ENCODE measurements at regions not wholly inside any gene's neighbourhood (a gene's known extent, or its start where the extent isn't known, plus 50 kb on each side); places are given as distances from the start of the nearest gene placed in this dataset.

DNA sequence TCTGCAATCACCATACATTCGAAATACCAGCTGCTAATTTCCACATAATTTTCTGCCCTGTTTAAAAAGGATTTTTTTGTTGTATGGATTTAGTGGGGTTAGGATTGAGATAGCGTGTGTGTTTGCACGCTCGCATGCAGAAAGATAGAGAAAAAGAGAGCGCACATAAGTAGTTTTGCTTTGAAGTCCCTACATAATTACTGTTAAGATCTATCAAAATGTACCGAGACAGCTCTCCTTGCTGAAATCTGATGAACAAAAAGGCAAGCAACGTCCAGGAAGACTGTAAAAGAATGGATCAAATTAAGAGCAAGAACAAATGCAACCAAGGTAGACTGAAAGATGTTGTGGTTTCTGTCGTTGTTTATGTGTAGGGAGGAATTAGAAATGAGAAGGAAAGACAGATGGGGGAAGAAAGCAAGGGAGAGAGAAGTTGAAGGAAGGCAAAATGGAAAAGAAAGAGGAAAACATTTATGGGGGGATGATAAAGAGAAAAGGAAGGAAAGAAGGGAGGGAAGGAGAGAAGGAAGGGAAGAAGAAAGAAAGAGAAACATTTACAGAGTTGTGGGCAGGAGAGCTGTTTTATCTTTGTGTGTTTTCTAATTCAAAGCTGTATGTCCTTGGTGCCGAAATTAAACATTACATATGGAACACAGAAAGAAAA, 522.3 kb downstream of the MED13L start:
- Histone ChIP-seq H2AFZ (ENCODE audit: low read depth, low read length, poor library complexity, severe bottlenecking) (no peak overlapping the region), H3K9ac (ENCODE audit: low read length) (no peak overlapping the region), H3K79me2 (ENCODE audit: insufficient read depth, low read length) (no peaks in the 10 kb centered on the region), H3K4me2 (ENCODE audit: low read length) (no peak overlapping the region), H4K20me1 (ENCODE audit: insufficient read depth) (no peaks in the 10 kb centered on the region), H3K36me3 (ENCODE audit: control insufficient read depth in 1 of 2, insufficient read depth in 2 of 2, low read length in 2 of 2) (no peaks in the 10 kb centered on the region), H3K9me2 (ENCODE audit: insufficient read depth) (no peaks in the 10 kb centered on the region), H3K27me3 (ENCODE audit: insufficient read depth, low read length) (peaks cover 49% of the 10 kb centered on the region), H3K27ac (ENCODE audit: low read depth, low read length) (no peak overlapping the region), H3K9me3 (ENCODE audit: control insufficient read depth in 1 of 2, insufficient read depth in 1 of 2, low read depth in 1 of 2, low read length in 2 of 2) (no peaks in the 10 kb centered on the region), H3K4me1 (ENCODE audit: control insufficient read depth in 1 of 2, insufficient read depth in 2 of 2, low read length in 2 of 2) (no peaks in the 10 kb centered on the region), H3K4me3 (replicated peaks in 1 of 2; ENCODE audit: low read depth in 1 of 2, low read length in 2 of 2) (no peak overlapping the region)
- no peak for TF ChIP-seq RAD21 (IDR thresholded peaks at IDR 0.05; ENCODE audit: low read depth)
- no peak for TF ChIP-seq TCF7L2 (IDR thresholded peaks at IDR 0.05; ENCODE audit: borderline replicate concordance, extremely low read depth, insufficient read depth, insufficient read length)
- TF ChIP-seq POLR2AphosphoS5 (IDR thresholded peaks at IDR 0.05; ENCODE audit: low read depth, low read length) = no peak
- TF ChIP-seq EZH2phosphoT487 (IDR thresholded peaks at IDR 0.05; ENCODE audit: borderline replicate concordance) = no peak
- no peak for TF ChIP-seq ELF1 (IDR thresholded peaks at IDR 0.05; ENCODE audit: borderline replicate concordance, low read depth)
- no peak for TF ChIP-seq YY1 (IDR thresholded peaks at IDR 0.05; ENCODE audit: extremely low read depth, insufficient replicate concordance, low read depth, low read length)
- TF ChIP-seq EZH2 (IDR thresholded peaks at IDR 0.05) = no peak
- TF ChIP-seq SP1 (IDR thresholded peaks at IDR 0.05; ENCODE audit: low read depth) = no peak
- TF ChIP-seq, protein P1, sequence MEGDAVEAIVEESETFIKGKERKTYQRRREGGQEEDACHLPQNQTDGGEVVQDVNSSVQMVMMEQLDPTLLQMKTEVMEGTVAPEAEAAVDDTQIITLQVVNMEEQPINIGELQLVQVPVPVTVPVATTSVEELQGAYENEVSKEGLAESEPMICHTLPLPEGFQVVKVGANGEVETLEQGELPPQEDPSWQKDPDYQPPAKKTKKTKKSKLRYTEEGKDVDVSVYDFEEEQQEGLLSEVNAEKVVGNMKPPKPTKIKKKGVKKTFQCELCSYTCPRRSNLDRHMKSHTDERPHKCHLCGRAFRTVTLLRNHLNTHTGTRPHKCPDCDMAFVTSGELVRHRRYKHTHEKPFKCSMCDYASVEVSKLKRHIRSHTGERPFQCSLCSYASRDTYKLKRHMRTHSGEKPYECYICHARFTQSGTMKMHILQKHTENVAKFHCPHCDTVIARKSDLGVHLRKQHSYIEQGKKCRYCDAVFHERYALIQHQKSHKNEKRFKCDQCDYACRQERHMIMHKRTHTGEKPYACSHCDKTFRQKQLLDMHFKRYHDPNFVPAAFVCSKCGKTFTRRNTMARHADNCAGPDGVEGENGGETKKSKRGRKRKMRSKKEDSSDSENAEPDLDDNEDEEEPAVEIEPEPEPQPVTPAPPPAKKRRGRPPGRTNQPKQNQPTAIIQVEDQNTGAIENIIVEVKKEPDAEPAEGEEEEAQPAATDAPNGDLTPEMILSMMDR (IDR thresholded peaks at IDR 0.05 in 2 of 3, conservative IDR thresholded peaks at IDR 0.05 in 1 of 3; ENCODE audit: borderline replicate concordance in 1 of 3, insufficient read depth in 1 of 3, low read depth in 2 of 3, low read length in 2 of 3) = no peak
- TF ChIP-seq CBX3 (IDR thresholded peaks at IDR 0.05; ENCODE audit: low read depth) = no peak
- TF ChIP-seq, protein P2, sequence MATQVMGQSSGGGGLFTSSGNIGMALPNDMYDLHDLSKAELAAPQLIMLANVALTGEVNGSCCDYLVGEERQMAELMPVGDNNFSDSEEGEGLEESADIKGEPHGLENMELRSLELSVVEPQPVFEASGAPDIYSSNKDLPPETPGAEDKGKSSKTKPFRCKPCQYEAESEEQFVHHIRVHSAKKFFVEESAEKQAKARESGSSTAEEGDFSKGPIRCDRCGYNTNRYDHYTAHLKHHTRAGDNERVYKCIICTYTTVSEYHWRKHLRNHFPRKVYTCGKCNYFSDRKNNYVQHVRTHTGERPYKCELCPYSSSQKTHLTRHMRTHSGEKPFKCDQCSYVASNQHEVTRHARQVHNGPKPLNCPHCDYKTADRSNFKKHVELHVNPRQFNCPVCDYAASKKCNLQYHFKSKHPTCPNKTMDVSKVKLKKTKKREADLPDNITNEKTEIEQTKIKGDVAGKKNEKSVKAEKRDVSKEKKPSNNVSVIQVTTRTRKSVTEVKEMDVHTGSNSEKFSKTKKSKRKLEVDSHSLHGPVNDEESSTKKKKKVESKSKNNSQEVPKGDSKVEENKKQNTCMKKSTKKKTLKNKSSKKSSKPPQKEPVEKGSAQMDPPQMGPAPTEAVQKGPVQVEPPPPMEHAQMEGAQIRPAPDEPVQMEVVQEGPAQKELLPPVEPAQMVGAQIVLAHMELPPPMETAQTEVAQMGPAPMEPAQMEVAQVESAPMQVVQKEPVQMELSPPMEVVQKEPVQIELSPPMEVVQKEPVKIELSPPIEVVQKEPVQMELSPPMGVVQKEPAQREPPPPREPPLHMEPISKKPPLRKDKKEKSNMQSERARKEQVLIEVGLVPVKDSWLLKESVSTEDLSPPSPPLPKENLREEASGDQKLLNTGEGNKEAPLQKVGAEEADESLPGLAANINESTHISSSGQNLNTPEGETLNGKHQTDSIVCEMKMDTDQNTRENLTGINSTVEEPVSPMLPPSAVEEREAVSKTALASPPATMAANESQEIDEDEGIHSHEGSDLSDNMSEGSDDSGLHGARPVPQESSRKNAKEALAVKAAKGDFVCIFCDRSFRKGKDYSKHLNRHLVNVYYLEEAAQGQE (IDR thresholded peaks at IDR 0.05; ENCODE audit: low read depth) = no peak
- TF ChIP-seq FOSL1 (IDR thresholded peaks at IDR 0.05; ENCODE audit: low read depth) = no peak
- no peak for TF ChIP-seq SIN3A (IDR thresholded peaks at IDR 0.05; ENCODE audit: low read depth)
- ATAC-seq (no peak), DNase-seq (ENCODE audit: low read depth, low spot score) (no peak)
- ChIA-PET RAD21 (ENCODE audit: low non-redundant PET in 1 of 2, low total read pairs in 2 of 2, uncharacterized antibody in 2 of 2, unreplicated experiment in 2 of 2) (no interaction called here), CTCF (interaction anchor here (1.3 kb wide), 1 partner anchor 163 kb away, joined by 3 read pairs; no protein-coding TSS in a partner anchor), POLR2A (no interaction called here)
- intact Hi-C loops (cut with micrococcal nuclease) = loop anchor here (5.0 to 10.0 kb wide), 2 partner anchors 162 to 820 kb away; no protein-coding TSS in a partner anchor
- no TSS peak for BruUV-seq (replicated peaks)

Measured in HCT116 (cell line).